NCI-H526 treated with DMSO at 0.1 percent for 48 hours (cell line): ENCODE measurements at regions not wholly inside any gene's neighbourhood (a gene's known extent, or its start where the extent isn't known, plus 50 kb on each side); places are given as distances from the start of the nearest gene placed in this dataset.
"Not testable (repeated sequence)": the region's sequence is repeated elsewhere in the genome, so short reads cannot be mapped to it uniquely, and the experiment has no call there.

Experiments used
- DNase-seq: peaks from one replicate; lab custom pipeline; 2025; lab: John Stamatoyannopoulos, UW

DNA sequence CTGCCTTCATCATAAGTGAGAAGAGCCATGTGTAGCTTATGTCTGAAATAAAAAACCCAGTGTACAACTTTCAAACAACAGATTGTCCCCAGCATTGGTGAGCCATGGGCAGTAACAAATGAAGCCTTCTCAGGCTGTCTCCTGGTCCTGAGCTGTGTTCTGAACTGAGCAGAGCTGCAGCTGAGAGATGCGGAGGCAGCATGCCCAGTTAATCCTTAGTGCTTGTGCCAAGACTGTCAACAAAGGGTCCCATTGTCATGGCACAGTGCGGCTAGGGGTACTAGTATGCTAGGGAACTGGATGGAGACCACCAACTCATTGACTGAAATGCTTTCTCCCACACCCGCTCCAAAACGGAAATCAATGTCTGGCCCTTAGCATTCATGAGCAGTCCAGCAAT lies 154.3 kb downstream of the RMST start:
- no peak for DNase-seq

DNA sequence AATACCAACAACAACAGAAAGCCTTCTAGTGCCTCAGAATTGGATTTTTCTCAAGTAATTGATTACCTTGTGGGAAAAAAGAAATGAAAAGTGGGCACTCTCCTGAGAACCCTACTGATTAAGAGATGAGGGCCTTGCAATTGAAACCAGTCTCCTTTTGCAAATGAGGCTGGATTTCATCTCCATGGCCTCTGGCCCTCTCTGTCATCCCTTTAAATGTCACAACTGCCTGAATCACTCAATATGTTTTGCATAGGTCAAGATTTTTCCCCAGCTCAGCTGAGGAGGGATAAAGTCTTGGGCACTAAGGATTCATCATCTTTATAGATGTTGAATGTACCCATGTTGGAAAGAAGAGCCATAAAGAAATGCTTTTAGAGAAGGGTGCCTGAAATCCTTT lies 166.4 kb downstream of the RMST start:
- no peak for DNase-seq

DNA sequence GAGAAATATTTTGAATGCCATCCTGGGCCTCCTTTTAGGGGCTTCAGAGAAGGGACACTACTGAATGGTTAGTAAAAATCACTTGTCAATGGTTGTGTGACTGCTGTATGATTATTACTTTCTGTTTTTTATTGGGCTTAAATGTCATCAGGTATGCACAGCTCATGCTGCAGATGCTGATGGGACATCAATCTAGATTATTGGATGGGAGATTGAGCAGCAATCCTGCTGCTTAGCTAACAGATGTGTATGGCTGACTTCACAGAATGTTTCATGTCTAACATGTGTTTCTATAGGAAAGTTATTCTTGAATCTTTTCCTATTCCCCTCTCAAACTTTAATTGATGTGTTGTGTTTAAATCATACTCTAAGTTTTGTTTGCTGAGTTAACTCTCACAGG lies 166.8 kb downstream of the RMST start:
- no peak for DNase-seq

DNA sequence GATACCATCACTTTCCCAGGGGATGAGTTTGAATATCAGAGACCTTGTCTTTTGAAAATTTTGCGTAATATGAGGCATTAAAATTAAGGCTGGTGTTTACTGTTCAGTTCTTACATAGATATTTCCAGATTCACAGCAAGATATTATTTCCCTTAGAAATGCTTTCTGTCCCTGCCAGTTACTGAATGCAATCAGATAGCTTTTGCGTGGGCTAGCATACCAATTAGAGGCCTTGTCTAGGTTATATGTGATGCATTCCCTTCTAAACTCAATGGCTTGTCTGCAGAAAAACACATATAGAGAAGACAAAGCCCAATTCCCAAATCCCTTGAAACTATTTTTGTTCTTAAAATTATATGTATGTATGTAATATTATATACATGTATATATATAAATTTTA lies 167.8 kb downstream of the RMST start:
- no peak for DNase-seq

DNA sequence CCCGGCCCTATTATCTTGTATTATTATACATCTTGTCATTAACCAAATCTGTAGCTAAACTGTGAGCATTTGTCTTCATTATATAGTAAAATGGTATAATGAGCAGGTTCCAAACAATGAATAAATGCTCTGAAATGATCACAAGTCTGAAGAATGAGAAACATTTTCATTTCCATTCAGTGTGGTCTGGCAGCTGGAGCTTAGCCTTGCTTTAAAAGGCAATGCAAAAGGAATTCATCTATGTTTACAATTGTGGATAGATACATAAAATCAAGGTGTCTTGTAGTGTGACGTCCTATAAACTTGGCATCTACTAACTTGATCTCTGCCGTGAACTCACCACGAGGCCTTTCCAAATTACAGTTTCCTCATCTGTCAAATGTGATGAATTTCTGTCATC lies 168.3 kb downstream of the RMST start:
- DNase-seq = no peak

DNA sequence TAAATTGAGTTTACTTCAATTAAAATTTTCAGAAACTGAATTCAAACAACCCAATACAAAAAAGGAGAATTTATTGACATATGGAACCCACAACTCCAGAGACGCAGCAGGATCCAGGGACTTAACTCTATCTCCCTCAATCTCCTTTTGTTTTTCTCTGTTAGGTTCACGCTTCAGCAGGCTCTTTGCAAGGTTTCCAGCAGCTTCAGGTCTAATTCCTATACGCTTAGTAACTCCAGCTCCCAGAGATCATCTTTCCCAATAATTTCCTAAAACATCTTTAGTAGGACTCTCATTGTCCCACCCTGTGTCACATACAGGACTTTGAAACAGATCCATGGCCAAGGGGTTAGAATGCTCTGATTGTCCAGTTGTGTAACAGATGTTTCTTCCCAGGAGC lies 175.2 kb downstream of the RMST start:
- no peak for DNase-seq

DNA sequence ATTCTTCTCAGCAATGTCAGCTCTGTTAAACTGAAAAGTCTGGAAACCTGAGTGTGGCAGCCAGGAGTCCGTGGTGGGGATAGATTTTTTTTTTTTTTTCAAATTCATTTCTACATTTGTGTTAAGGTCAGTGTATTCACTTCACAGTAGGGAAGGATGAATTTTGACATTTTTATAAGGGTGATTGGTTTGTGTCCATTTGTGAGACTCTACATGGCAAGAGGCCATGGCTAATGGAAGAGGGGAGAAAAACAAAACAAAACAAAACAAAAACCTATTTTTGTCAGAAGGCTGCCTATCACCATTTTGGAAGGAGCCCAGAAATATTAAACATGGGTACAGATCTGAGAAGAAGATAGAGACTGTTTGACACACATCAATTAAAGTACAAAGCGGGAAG lies 176.1 kb downstream of the RMST start:
- no peak for DNase-seq

DNA sequence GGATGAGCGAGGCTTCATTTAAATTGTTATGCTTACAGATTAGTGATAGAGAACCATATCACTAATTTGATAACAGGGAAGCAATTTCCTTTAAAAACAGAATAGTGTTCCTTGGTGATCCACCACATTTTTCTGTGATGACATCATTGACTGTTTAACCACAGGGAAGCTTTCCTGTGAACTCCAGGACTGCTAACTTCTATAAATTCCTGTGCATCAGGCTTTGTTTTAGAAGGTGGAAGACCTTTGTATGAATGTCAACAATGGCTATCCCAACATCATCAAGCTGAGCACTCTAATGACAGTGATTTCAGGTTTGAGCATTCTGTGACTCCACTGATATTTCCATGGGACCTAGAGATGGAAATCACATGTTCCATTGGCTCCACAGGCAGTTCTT lies 177.1 kb downstream of the RMST start:
- DNase-seq = no peak

DNA sequence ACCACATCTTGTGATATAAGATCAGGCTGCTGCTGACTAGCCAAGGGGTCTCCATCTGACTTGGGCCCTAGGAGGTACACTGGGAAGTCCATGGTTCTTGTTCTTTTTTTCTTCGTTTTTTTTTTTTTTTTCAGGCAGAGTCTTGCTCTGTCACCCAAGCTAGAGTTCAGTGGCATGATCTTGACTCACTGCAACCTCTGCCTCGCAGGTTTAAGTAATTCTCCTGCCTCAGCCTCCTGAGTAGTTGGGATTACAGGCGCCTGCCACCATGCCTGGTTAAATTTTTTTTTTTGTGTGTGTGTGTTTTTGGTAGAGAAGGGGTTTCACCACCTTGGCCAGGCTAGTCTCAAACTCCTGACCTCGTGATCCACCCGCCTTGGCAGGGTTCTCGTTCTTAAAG lies 178.2 kb downstream of the RMST start:
- DNase-seq = no peak

DNA sequence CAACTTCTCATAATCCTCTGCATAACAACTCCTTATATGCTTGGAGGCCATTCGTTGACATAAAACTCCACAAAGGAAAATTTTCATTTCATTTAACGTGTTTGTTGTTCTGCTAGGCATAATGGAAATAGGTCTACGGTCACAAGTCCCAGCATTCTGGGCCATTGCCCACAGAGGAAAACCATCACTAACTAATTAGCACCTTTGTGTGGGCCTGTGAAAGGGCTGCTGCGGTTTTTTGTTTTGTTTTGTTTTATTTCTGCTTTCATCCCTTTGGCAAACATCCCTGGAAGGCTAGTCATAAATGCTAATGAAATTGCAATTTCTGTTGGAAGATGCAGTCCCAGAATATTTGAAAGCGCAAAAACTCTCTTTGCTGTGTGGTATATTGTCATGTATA lies 180.3 kb downstream of the RMST start:
- DNase-seq = no peak

DNA sequence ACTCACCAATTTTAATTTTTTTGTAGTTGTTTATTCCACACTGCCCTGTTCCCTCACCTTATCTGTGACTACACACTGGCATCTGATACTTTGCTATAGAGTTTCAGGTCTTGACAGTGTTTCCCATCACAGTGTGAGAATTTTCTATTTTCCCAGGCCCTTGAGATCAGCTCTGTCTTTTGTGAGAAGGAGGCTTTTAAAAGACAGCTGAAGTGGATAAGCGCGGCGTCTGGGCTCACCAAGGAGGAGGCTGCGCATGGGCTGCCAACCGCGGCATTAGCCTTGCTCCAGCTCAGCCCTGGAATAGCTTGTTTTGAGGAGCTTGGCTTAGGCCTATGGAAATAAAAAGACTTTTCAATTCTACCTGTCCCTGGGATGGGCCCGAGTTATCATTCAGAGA lies 181.3 kb downstream of the RMST start:
- no peak for DNase-seq

DNA sequence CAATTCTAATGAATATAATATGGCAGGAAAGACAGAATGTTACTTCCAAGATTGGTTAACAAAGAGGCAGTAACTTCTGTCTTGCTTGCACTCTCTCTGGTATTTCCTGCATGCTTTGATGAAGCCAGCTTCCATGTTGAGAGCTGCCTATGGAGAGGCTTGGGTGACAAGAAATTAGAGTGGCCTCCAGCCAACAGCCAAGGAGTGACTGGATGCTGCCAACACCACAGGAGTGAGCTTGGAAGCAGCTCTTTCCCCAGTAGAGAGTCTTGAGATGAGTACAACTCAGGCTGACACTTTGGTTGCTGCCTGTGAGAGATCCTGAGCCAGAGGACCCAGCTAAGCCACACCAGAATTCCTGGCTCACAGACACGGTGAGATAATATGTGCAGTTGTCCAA lies 183.1 kb downstream of the RMST start:
- DNase-seq = no peak

DNA sequence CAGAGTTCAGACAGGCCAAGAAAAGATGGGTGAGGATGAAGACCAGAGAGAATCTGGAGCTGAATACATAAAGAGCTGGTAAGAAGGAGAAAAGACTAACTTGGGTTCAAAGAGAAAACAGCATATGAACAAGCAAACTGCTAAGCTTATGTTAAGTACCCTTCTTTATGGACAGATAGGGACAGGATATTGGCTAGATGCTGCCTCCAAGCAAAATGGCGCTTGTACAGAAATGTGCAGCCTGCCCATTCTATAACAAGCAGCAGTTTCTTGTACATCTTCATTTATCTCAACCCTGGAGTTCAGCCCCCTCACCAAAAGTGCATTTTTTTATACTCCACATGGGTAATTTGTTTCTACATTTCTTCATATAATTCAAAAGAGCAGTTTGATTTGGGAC lies 184.5 kb downstream of the RMST start:
- no peak for DNase-seq

DNA sequence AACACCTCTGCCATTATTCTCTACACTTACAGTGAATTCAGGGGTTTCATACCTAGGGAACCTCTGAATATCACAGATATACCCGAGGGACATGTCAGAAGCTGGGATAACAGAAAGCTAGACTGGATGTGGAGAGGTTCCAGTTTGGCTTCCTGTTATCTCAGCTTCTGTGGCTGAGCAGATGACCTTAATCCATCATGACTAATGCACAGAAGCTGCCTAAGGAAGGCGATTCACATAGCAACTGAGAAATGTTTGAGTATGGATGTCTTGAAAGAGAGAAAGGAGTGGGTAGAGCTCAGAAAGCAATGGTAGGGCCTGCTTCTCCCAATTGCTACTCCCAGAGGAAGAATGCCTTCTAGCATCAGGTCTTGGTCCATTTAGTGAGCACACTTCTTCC lies 187.6 kb downstream of the RMST start:
- no peak for DNase-seq

DNA sequence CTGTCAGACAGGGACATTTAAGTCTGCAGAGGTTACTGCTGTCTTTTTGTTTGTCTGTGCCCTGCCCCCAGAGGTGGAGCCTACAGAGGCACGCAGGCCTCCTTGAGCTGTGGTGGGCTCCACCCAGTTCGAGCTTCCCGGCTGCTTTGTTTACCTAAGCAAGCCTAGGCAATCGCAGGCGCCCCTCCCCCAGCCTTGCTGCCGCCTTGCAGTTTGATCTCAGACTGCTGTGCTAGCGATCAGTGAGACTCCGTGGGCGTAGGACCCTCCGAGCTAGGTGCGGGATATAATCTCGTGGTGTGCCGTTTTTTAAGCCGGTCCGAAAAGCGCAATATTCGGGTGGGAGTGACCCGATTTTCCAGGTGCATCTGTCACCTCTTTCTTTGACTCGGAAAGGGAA lies 193.9 kb downstream of the RMST start:
- not testable (repeated sequence) for DNase-seq

DNA sequence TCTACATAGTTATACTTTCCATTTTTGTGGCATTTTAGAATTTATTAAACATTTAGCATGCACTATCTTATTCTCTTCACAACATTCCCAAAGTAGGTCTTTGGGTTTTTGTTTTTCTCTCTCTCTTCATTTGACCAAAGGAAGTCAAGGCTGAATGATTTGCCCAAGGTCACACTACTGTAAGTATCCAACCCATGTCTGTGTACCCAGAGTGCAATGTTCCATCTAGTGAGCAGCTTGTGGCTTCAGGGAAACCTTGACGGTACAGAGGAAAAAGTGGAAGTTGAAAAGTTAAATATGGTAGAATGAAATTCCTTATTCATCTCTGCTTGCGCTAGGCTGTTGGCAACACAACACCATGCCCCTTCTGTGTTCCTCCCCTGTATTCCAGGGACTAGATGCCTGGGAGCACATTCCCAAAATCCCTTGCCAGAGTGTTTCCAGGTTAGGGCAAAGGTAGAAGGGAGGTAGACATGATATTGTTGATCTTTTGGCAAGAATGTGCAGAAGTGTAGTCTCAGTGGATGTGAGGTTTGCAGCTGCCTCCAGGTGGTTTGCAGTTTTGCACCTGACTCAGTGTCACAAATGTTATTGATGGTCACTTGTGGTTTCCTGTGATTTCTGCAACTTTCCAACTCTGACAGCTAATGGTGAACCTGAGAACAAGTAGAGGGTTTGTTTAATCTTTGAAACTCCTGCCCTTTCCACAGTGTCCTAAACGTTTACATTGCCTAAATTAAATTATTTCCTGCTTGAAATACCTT lies 196.7 kb downstream of the RMST start:
- no peak for DNase-seq

DNA sequence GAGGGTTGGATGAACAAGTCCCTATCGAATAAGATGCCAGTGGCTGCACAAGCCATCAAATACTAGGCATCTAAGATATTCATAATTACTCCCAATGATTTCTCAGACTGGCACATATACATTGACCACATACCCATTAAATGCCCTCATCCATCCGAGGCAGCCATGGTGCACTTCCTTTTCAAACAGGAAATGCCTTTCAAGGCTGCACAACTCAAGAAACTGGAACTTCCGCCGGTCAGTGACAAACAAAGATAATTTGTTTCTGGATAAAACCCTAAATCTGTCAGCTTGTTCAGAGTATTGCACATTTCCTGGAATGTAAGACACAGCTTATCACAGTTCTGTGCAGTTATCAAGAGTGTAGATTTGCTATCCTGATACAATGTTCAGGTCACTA lies 203.7 kb downstream of the RMST start:
- DNase-seq = no peak

DNA sequence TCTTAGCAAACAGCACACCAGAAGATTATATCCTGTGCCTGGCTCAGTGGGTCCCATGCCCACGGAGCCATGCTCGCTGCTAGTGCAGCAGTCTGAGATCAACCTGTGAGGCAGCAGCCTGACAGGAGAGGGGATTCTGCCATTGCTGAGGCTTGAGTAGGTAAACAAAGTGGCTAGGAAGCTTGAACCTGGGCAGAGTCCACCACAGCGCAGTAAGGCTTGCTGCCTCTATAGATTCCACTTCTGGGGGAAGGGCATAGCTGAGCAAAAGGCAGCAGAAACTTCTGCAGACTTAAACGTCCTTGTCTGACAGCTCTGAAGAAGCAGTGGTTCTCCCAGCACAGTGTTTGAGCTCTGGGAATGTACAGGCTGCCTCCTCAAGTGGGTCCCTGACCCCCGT lies 210.3 kb downstream of the RMST start:
- no peak for DNase-seq

DNA sequence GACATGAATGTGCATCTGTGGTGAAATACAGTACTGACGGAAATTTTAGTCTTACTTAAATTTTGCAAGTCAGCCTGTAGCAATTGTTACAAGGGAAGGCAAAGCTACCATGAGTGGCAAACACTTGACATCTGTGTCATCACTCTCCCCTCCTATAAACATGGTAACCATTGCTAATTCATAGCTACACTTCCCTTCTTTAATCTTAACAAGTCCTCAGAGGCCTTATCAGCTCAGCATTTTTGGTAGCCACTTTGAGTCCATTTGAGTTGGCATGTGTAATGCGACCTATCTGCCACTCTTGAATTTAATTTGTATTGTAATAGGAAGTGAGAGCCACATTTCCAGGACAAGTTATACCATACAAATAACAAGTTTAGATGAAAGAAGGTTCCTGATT lies 218.1 kb downstream of the RMST start:
- no peak for DNase-seq

DNA sequence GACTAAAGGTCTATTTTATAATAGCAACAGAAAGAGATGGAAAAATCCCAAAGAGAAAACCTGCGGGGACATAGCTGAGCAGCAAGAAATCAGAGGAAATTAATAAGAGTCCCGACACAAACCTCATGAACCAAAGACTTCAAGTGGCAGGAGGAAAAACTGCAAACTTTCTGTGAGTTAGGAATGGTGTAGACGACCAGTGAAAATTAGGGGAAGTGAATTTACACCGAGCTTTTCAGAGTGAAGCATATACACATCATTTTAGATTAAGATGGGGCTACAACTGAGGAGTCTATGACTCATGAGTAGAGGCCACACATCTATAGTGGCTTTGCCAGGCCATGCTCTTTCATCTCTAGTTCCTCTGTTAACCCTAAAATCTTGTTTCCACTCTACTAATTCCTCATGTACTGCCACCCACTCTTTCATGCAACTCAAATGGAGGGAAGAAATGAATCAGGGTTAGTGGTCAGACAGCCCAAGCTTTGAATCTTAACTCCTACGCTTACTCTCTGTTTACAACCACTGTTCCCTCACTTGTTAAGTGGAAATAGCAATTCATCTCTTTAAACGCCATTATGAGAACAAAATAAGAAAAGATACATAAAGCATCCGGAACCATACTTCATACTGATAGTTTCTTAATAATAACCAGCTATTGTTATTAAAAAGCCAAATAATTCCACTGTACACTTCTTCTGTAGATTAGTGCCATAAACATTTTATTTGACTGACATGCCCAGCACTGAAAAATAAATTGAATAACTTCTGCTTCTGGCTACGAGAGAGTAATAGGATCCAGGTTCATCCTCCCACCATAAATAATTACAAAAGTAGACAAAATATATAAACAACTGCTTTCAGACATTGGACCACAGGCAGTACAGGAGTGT lies 219.3 kb downstream of the RMST start:
- DNase-seq = no peak

DNA sequence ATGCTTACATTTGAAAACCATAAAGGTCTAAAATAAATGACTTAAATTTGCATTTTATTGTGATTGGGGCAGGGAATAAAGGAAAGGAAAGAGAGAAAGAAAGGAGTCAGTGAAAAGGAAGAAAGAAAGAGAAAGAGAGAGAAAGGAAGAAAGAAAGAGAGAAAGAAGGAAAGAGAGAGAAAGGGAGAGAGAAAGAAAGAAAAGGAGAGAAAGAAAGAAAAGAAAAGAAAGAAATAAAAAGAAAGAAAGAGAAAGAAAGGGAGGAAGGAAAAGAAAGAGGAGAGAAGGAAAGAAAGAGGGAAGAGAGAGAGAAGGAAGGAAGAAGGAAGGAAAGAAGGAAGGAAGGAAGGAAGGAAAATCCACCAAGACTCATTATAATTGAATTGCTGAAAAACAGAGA lies 222.8 kb downstream of the RMST start:
- no peak for DNase-seq

DNA sequence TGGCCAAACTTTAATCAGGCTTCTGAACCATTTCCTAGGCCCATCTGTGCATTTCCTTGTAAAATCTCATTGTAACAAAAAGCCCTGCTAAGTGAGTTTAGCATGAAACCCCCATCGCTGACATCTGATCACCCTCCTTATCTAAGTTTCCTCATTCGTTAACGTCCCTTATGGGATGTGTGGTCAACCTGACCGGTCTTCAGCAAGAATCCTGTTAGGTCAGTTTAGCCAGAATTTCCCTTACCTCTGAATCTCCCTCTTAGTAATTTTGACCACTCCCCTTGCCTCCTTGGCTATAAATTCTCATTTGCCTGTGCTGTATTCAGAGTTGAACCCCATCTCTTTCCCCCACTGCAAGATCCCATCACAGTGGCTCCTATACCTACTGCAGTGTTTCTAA lies 239.3 kb downstream of the RMST start:
- DNase-seq = no peak

DNA sequence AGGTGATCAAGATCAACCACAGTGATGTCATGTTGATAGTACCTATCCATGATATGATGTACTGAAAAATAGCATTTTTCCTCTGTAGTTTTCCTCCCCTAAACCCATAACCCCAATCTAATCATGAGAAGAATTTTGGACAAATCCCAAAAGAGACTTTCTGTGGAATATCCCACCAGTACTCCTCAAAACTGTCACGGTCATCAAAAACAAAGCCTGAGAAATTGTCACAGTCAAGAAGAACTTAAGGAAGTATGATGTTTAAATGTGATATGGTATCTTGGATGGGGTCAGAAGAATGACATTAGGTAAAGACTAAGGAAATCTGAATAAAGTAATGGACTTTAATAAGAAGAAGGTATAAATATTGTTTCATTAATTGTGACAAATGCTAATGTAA lies 248.8 kb downstream of the RMST start:
- DNase-seq = no peak

DNA sequence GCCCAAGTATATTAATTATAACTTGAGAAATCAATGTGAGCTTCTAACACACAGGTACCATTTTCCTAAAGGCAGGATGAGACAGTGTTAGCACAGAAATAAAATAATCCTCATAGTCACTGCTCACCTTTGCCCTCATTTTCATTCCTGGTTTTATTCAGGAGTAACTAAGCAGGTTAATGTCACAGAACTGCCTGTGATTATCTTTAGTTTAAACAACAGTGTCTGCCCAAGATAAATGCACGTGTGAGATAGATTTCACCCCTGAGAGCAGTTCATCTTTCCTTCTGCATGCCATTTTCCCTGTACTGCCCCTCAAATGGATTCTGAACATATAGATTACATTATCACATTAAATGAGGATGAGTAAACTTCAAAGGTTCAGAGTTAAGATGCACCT lies 250.7 kb downstream of the RMST start:
- DNase-seq = no peak
